ENCODE measurements at regions not wholly inside any gene's neighbourhood (a gene's known extent, or its start where the extent isn't known, plus 50 kb on each side); places are given as distances from the start of the nearest gene placed in this dataset.

- DNase-seq (ENCODE audit: low read depth) = no peak
- no peak for TF ChIP-seq CTCF (conservative IDR thresholded peaks at IDR 0.05; ENCODE audit: low read depth, low read length)
- no peak overlapping the region for H3K4me3 ChIP-seq (ENCODE audit: low read length)
These were observed 69.7 kb downstream of the CCDC185 start for GRCh38 chr1:223462866-223463404.

GRCh38 chr1:223466151-223466550 is 72.9 kb downstream of the CCDC185 start:
- no peak for TF ChIP-seq CTCF (conservative IDR thresholded peaks at IDR 0.05; ENCODE audit: low read depth, low read length)
- no peak overlapping the region for H3K4me3 ChIP-seq (ENCODE audit: low read length)
- no peak for DNase-seq (ENCODE audit: low read depth)

- TF ChIP-seq CTCF (conservative IDR thresholded peaks at IDR 0.05; ENCODE audit: low read depth, low read length) = no peak
- no peak overlapping the region for H3K4me3 ChIP-seq (ENCODE audit: low read length)
- DNase-seq (ENCODE audit: low read depth) = no peak
These were observed 78.4 kb downstream of the CCDC185 start for GRCh38 chr1:223471566-223471965.

GRCh38 chr1:223472057-223472456 is 78.8 kb downstream of the CCDC185 start:
- H3K4me3 ChIP-seq (ENCODE audit: low read length) = no peak overlapping the region
- no peak for DNase-seq (ENCODE audit: low read depth)
- TF ChIP-seq CTCF (conservative IDR thresholded peaks at IDR 0.05; ENCODE audit: low read depth, low read length) = no peak

GRCh38 chr1:223473601-223474344 is 80.6 kb downstream of the CCDC185 start:
- no peak for TF ChIP-seq CTCF (conservative IDR thresholded peaks at IDR 0.05; ENCODE audit: low read depth, low read length)
- no peak overlapping the region for H3K4me3 ChIP-seq (ENCODE audit: low read length)
- no peak for DNase-seq (ENCODE audit: low read depth)

GRCh38 chr1:223474804-223475203 is 81.6 kb downstream of the CCDC185 start:
- no peak for TF ChIP-seq CTCF (conservative IDR thresholded peaks at IDR 0.05; ENCODE audit: low read depth, low read length)
- DNase-seq (ENCODE audit: low read depth) = no peak

GRCh38 chr1:223477456-223477855 is 84.2 kb downstream of the CCDC185 start:
- TF ChIP-seq CTCF (conservative IDR thresholded peaks at IDR 0.05; ENCODE audit: low read depth, low read length) = no peak
- no peak for DNase-seq (ENCODE audit: low read depth)
- H3K4me3 ChIP-seq (ENCODE audit: low read length) = no peak overlapping the region

More at GRCh38 chr1:223474804-223475203, 81.6 kb downstream of the CCDC185 start:
- H3K4me3 ChIP-seq (ENCODE audit: low read length) = no peak overlapping the region

All from retinal pigment epithelial cell (primary cell).